ENCODE measurements at regions not wholly inside any gene's neighbourhood (a gene's known extent, or its start where the extent isn't known, plus 50 kb on each side); places are given as distances from the start of the nearest gene placed in this dataset.

DNA sequence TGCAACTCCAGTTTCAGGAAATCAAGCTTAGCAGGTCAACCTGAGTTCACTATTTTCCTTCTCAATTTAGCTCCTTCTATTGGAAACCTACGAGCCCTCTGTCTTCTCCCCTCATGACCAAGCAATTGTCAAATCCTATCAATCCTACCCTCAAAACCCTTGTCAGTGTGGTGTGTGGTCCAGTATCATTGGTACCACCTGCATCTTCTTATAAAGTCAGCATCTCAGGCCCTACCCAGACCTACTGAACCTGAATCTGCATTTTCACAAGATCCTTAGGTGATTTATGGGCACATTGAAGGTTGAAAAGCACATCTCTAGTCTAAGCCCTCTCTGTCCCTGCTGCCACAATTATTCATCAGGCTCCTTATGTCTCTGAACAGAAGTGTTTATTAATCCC, 77.6 kb upstream of the NR4A3 start:
- Histone ChIP-seq H3K27ac (replicated peaks) (no peak overlapping the region), H3K4me3 (replicated peaks; ENCODE audit: insufficient read depth, low read length) (no peak overlapping the region), H3K27me3 (ENCODE audit: insufficient read depth, poor library complexity, severe bottlenecking) (no peaks in the 10 kb centered on the region)
- no peak for DNase-seq (ENCODE audit: low read depth in 1 of 2, low spot score in 1 of 2)
- TF ChIP-seq, protein P1, sequence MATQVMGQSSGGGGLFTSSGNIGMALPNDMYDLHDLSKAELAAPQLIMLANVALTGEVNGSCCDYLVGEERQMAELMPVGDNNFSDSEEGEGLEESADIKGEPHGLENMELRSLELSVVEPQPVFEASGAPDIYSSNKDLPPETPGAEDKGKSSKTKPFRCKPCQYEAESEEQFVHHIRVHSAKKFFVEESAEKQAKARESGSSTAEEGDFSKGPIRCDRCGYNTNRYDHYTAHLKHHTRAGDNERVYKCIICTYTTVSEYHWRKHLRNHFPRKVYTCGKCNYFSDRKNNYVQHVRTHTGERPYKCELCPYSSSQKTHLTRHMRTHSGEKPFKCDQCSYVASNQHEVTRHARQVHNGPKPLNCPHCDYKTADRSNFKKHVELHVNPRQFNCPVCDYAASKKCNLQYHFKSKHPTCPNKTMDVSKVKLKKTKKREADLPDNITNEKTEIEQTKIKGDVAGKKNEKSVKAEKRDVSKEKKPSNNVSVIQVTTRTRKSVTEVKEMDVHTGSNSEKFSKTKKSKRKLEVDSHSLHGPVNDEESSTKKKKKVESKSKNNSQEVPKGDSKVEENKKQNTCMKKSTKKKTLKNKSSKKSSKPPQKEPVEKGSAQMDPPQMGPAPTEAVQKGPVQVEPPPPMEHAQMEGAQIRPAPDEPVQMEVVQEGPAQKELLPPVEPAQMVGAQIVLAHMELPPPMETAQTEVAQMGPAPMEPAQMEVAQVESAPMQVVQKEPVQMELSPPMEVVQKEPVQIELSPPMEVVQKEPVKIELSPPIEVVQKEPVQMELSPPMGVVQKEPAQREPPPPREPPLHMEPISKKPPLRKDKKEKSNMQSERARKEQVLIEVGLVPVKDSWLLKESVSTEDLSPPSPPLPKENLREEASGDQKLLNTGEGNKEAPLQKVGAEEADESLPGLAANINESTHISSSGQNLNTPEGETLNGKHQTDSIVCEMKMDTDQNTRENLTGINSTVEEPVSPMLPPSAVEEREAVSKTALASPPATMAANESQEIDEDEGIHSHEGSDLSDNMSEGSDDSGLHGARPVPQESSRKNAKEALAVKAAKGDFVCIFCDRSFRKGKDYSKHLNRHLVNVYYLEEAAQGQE (IDR thresholded peaks at IDR 0.05; ENCODE audit: insufficient replicate concordance, low read depth): no peak
- TF ChIP-seq, protein P2, sequence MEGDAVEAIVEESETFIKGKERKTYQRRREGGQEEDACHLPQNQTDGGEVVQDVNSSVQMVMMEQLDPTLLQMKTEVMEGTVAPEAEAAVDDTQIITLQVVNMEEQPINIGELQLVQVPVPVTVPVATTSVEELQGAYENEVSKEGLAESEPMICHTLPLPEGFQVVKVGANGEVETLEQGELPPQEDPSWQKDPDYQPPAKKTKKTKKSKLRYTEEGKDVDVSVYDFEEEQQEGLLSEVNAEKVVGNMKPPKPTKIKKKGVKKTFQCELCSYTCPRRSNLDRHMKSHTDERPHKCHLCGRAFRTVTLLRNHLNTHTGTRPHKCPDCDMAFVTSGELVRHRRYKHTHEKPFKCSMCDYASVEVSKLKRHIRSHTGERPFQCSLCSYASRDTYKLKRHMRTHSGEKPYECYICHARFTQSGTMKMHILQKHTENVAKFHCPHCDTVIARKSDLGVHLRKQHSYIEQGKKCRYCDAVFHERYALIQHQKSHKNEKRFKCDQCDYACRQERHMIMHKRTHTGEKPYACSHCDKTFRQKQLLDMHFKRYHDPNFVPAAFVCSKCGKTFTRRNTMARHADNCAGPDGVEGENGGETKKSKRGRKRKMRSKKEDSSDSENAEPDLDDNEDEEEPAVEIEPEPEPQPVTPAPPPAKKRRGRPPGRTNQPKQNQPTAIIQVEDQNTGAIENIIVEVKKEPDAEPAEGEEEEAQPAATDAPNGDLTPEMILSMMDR (IDR thresholded peaks at IDR 0.05; ENCODE audit: insufficient read depth, low read length): no peak
- TF ChIP-seq GABPA (IDR thresholded peaks at IDR 0.05; ENCODE audit: low read depth) (no peak), SPI1 (IDR thresholded peaks at IDR 0.05; ENCODE audit: borderline replicate concordance, low read depth) (no peak), POLR2AphosphoS5 (IDR thresholded peaks at IDR 0.05; ENCODE audit: low read depth) (no peak)

DNA sequence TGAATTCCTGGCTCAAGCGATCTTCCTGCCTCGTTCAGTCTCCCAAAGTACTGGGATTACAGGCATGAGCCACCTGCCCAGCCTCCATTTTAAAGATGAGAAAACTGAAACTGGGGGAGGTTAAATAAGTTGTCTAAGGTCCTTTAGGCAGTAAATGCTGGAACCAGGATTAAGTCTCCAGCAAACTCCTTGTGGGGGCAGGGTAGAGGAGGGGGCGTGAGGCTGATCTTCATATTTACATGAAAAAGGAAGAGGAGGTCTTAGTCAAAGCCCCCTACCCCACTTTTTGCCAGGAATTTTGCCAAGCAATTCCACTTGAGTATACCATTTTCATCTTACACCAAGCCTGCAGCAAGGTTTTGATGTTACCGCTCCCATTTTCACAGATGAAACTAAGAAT, 76.6 kb upstream of the NR4A3 start:
- Histone ChIP-seq H3K4me3 (replicated peaks; ENCODE audit: insufficient read depth, low read length) (no peak overlapping the region), H3K27me3 (ENCODE audit: insufficient read depth, poor library complexity, severe bottlenecking) (no peaks in the 10 kb centered on the region), H3K27ac (replicated peaks) (no peak overlapping the region)
- TF ChIP-seq, protein P1 (IDR thresholded peaks at IDR 0.05; ENCODE audit: insufficient replicate concordance, low read depth): no peak
- TF ChIP-seq POLR2AphosphoS5 (IDR thresholded peaks at IDR 0.05; ENCODE audit: low read depth) (no peak), SPI1 (IDR thresholded peaks at IDR 0.05; ENCODE audit: borderline replicate concordance, low read depth) (no peak), GABPA (IDR thresholded peaks at IDR 0.05; ENCODE audit: low read depth) (no peak)
- TF ChIP-seq, protein P2 (IDR thresholded peaks at IDR 0.05; ENCODE audit: insufficient read depth, low read length): no peak
- DNase-seq (ENCODE audit: low read depth in 1 of 2, low spot score in 1 of 2): no peak

DNA sequence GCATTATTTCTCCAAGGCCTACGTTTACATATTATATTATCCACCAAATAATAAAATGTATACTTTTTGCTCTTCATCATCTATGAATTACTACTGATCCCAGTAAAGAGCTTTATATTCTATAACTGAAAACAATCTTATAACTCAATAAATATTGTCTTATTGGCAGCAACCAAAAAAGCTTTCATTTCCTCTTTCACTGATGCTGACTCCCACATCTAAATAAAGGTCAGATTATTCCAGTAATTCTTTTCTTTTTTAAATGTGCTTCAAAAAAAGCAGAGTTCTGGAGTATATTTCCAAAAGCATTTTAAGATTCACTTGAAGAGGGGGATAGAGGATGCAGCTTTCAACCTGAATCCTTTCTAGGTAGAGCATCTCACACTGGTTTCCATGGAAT, 75.3 kb upstream of the NR4A3 start:
- Histone ChIP-seq H3K27me3 (ENCODE audit: insufficient read depth, poor library complexity, severe bottlenecking) (no peaks in the 10 kb centered on the region), H3K27ac (replicated peaks) (no peak overlapping the region), H3K4me3 (replicated peaks; ENCODE audit: insufficient read depth, low read length) (no peak overlapping the region)
- TF ChIP-seq SPI1 (IDR thresholded peaks at IDR 0.05; ENCODE audit: borderline replicate concordance, low read depth): no peak
- TF ChIP-seq, protein P1 (IDR thresholded peaks at IDR 0.05; ENCODE audit: insufficient replicate concordance, low read depth): no peak
- TF ChIP-seq, protein P2 (IDR thresholded peaks at IDR 0.05; ENCODE audit: insufficient read depth, low read length): no peak
- no peak for TF ChIP-seq GABPA (IDR thresholded peaks at IDR 0.05; ENCODE audit: low read depth)
- no peak for TF ChIP-seq POLR2AphosphoS5 (IDR thresholded peaks at IDR 0.05; ENCODE audit: low read depth)
- DNase-seq (ENCODE audit: low read depth in 1 of 2, low spot score in 1 of 2): no peak

Measured in HL-60 (cell line).